ENCODE measurements at regions not wholly inside any gene's neighbourhood (a gene's known extent, or its start where the extent isn't known, plus 50 kb on each side); places are given as distances from the start of the nearest gene placed in this dataset.

GRCh38 chr9:106119176-106119575, 424.8 kb downstream of the TMEM38B start:
- no peaks in the 10 kb centered on the region for H4K20me1 ChIP-seq (ENCODE audit: insufficient read depth, low read length)
- H3K36me3 ChIP-seq (ENCODE audit: insufficient read depth, low read length): no peaks in the 10 kb centered on the region
- H3K4me1 ChIP-seq (ENCODE audit: insufficient read depth, low read length): no peaks in the 10 kb centered on the region
- no peaks in the 10 kb centered on the region for H3K79me2 ChIP-seq (ENCODE audit: insufficient read depth, low read length)
- H3K9me3 ChIP-seq (ENCODE audit: insufficient read depth, low read length, severe bottlenecking): no peaks in the 10 kb centered on the region
- H3K27me3 ChIP-seq (ENCODE audit: insufficient read depth, low read length, poor library complexity): no peaks in the 10 kb centered on the region
- no peak overlapping the region for H3K4me3 ChIP-seq (ENCODE audit: low read depth in 1 of 2, low read length in 2 of 2)
- H3K4me2 ChIP-seq (ENCODE audit: insufficient read depth, low read length): no peak overlapping the region
- no peak overlapping the region for H2AFZ ChIP-seq (ENCODE audit: low read depth, low read length)
- ATAC-seq (ENCODE audit: insufficient read depth, low read depth): no peak
- DNase-seq: no peak
- no peak overlapping the region for H3K9ac ChIP-seq (ENCODE audit: low read depth, low read length)
- TF ChIP-seq EZH2 (IDR thresholded peaks at IDR 0.05; ENCODE audit: borderline replicate concordance, low read depth, low read length, severe bottlenecking) (no peak), CTCF (IDR thresholded peaks at IDR 0.05; ENCODE audit: borderline replicate concordance, extremely low read depth, low read length, poor library complexity, severe bottlenecking) (no peak)
- no peak overlapping the region for H3K27ac ChIP-seq (ENCODE audit: low read length)

- TF ChIP-seq EZH2 (IDR thresholded peaks at IDR 0.05; ENCODE audit: borderline replicate concordance, low read depth, low read length, severe bottlenecking): no peak
- TF ChIP-seq CTCF (IDR thresholded peaks at IDR 0.05; ENCODE audit: borderline replicate concordance, extremely low read depth, low read length, poor library complexity, severe bottlenecking): no peak
- H3K79me2 ChIP-seq (ENCODE audit: insufficient read depth, low read length): no peaks in the 10 kb centered on the region
- no peaks in the 10 kb centered on the region for H4K20me1 ChIP-seq (ENCODE audit: insufficient read depth, low read length)
- H3K4me2 ChIP-seq (ENCODE audit: insufficient read depth, low read length): no peak overlapping the region
- no peak for DNase-seq
- H3K4me1 ChIP-seq (ENCODE audit: insufficient read depth, low read length): no peaks in the 10 kb centered on the region
- H3K9ac ChIP-seq (ENCODE audit: low read depth, low read length): no peak overlapping the region
- no peak for ATAC-seq (ENCODE audit: insufficient read depth, low read depth)
- no peak overlapping the region for H3K27ac ChIP-seq (ENCODE audit: low read length)
- no peak overlapping the region for H2AFZ ChIP-seq (ENCODE audit: low read depth, low read length)
- no peaks in the 10 kb centered on the region for H3K27me3 ChIP-seq (ENCODE audit: insufficient read depth, low read length, poor library complexity)
- no peaks in the 10 kb centered on the region for H3K9me3 ChIP-seq (ENCODE audit: insufficient read depth, low read length, severe bottlenecking)
- H3K36me3 ChIP-seq (ENCODE audit: insufficient read depth, low read length): no peaks in the 10 kb centered on the region
- no peak overlapping the region for H3K4me3 ChIP-seq (ENCODE audit: low read depth in 1 of 2, low read length in 2 of 2)
Measured at GRCh38 chr9:106120071-106120470, 425.7 kb downstream of the TMEM38B start.

- Histone ChIP-seq H3K9ac (ENCODE audit: low read depth, low read length) (no peak overlapping the region), H3K27ac (ENCODE audit: low read length) (no peak overlapping the region), H2AFZ (ENCODE audit: low read depth, low read length) (no peak overlapping the region), H3K4me2 (ENCODE audit: insufficient read depth, low read length) (no peak overlapping the region), H3K4me1 (ENCODE audit: insufficient read depth, low read length) (no peaks in the 10 kb centered on the region), H3K4me3 (ENCODE audit: low read depth in 1 of 2, low read length in 2 of 2) (no peak overlapping the region), H3K9me3 (ENCODE audit: insufficient read depth, low read length, severe bottlenecking) (no peaks in the 10 kb centered on the region), H3K27me3 (ENCODE audit: insufficient read depth, low read length, poor library complexity) (no peaks in the 10 kb centered on the region), H3K79me2 (ENCODE audit: insufficient read depth, low read length) (no peaks in the 10 kb centered on the region), H4K20me1 (ENCODE audit: insufficient read depth, low read length) (no peaks in the 10 kb centered on the region), H3K36me3 (ENCODE audit: insufficient read depth, low read length) (no peaks in the 10 kb centered on the region)
- TF ChIP-seq CTCF (IDR thresholded peaks at IDR 0.05; ENCODE audit: borderline replicate concordance, extremely low read depth, low read length, poor library complexity, severe bottlenecking): no peak
- no peak for TF ChIP-seq EZH2 (IDR thresholded peaks at IDR 0.05; ENCODE audit: borderline replicate concordance, low read depth, low read length, severe bottlenecking)
- DNase-seq (no peak), ATAC-seq (ENCODE audit: insufficient read depth, low read depth) (no peak)
Measured at GRCh38 chr9:106127776-106128175, 433.4 kb downstream of the TMEM38B start.

GRCh38 chr9:106130374-106130773, 436.0 kb downstream of the TMEM38B start:
- Histone ChIP-seq H3K4me2 (ENCODE audit: insufficient read depth, low read length) (no peak overlapping the region), H2AFZ (ENCODE audit: low read depth, low read length) (no peak overlapping the region), H3K4me1 (ENCODE audit: insufficient read depth, low read length) (no peaks in the 10 kb centered on the region), H3K4me3 (ENCODE audit: low read depth in 1 of 2, low read length in 2 of 2) (no peak overlapping the region), H3K9ac (ENCODE audit: low read depth, low read length) (no peak overlapping the region), H3K9me3 (ENCODE audit: insufficient read depth, low read length, severe bottlenecking) (no peaks in the 10 kb centered on the region), H3K27me3 (ENCODE audit: insufficient read depth, low read length, poor library complexity) (no peaks in the 10 kb centered on the region), H3K36me3 (ENCODE audit: insufficient read depth, low read length) (no peaks in the 10 kb centered on the region), H3K79me2 (ENCODE audit: insufficient read depth, low read length) (no peaks in the 10 kb centered on the region), H4K20me1 (ENCODE audit: insufficient read depth, low read length) (no peaks in the 10 kb centered on the region), H3K27ac (ENCODE audit: low read length) (no peak overlapping the region)
- ATAC-seq (ENCODE audit: insufficient read depth, low read depth) (no peak), DNase-seq (no peak)
- TF ChIP-seq CTCF (IDR thresholded peaks at IDR 0.05; ENCODE audit: borderline replicate concordance, extremely low read depth, low read length, poor library complexity, severe bottlenecking) (no peak), EZH2 (IDR thresholded peaks at IDR 0.05; ENCODE audit: borderline replicate concordance, low read depth, low read length, severe bottlenecking) (no peak)

Data from DND-41 (cell line).